Fibroblast of pulmonary artery (primary cell): ENCODE measurements at regions not wholly inside any gene's neighbourhood (a gene's known extent, or its start where the extent isn't known, plus 50 kb on each side); places are given as distances from the start of the nearest gene placed in this dataset.

ENCODE experiments used
- DNase-seq: peaks from one replicate; pipeline ENCODE4 v3.0.0-alpha.2; 2010; ENCODE audit warnings: low read depth
- H3K4me3 ChIP-seq: replicated peaks from 2 replicates; pipeline ENCODE4 v1.5.1; 2011; ENCODE audit warnings: low read depth, mild to moderate bottlenecking, control low read depth, low read length, moderate library complexity
- CTCF ChIP-seq: IDR thresholded peaks from 2 replicates; pipeline ENCODE4 v1.5.1; 2011; ENCODE audit warnings: mild to moderate bottlenecking, control low read depth, low read length, inconsistent platforms; ENCODE audit errors: missing control alignments

GRCh38 chr1:219371471-219371870, 197.8 kb downstream of the LYPLAL1 start:
- no peak overlapping the region for H3K4me3 ChIP-seq
- no peak for DNase-seq
- TF ChIP-seq CTCF, result no peak

- no peak overlapping the region for H3K4me3 ChIP-seq
- TF ChIP-seq CTCF, result no peak
- no peak for DNase-seq
These were observed 193.8 kb downstream of the LYPLAL1 start for GRCh38 chr1:219367496-219367895.

- no peak overlapping the region for H3K4me3 ChIP-seq
- TF ChIP-seq CTCF, result no peak
- no peak for DNase-seq
These were observed 191.8 kb downstream of the LYPLAL1 start for GRCh38 chr1:219365451-219365850.

- H3K4me3 ChIP-seq, result no peak overlapping the region
- no peak for DNase-seq
- no peak for TF ChIP-seq CTCF
These were observed 189.0 kb downstream of the LYPLAL1 start for GRCh38 chr1:219362702-219363101.

- H3K4me3 ChIP-seq, result no peak overlapping the region
- no peak for DNase-seq
- TF ChIP-seq CTCF, result no peak
These were observed 185.4 kb downstream of the LYPLAL1 start for GRCh38 chr1:219359126-219359525.

- no peak for DNase-seq
- no peak overlapping the region for H3K4me3 ChIP-seq
- TF ChIP-seq CTCF, result no peak
These were observed 184.4 kb downstream of the LYPLAL1 start for GRCh38 chr1:219358080-219358479.

GRCh38 chr1:219354962-219355361, 181.3 kb downstream of the LYPLAL1 start:
- DNase-seq, result no peak
- H3K4me3 ChIP-seq, result no peak overlapping the region
- no peak for TF ChIP-seq CTCF
